ENCODE measurements at regions not wholly inside any gene's neighbourhood (a gene's known extent, or its start where the extent isn't known, plus 50 kb on each side); places are given as distances from the start of the nearest gene placed in this dataset.

DNA sequence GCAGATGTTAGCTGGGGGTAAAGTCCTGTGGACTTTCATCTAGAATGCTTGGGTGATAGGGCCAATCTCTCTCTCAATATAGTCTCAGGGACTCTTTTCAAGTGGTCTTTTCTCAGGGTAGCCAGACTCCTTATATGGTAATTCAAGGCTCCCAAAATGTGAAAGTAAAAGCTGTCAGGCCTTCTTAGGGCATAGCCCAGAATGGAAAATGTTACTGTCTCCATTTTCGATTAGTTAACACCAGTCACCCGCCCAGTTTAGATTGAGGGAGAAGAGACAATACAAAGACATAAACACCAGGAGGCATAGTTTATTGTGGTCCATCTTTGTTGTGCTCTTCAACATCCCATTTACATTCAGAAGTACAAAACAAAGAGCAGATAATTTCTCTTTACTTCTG, 295.8 kb downstream of the EPHA7 start:
- peaks cover 0 to 2% (median 0%) of the 10 kb centered on the region in 3 donors for H3K27me3 Mint-ChIP-seq (ENCODE audit: low read depth in 3 of 3)
- no CpG with 5 or more reads among the region's 2 CpGs for WGBS (ENCODE audit: insufficient coverage)
- peaks cover 0 to 1% (median 0%) of the 10 kb centered on the region in 7 donors for H3K9me3 Mint-ChIP-seq

DNA sequence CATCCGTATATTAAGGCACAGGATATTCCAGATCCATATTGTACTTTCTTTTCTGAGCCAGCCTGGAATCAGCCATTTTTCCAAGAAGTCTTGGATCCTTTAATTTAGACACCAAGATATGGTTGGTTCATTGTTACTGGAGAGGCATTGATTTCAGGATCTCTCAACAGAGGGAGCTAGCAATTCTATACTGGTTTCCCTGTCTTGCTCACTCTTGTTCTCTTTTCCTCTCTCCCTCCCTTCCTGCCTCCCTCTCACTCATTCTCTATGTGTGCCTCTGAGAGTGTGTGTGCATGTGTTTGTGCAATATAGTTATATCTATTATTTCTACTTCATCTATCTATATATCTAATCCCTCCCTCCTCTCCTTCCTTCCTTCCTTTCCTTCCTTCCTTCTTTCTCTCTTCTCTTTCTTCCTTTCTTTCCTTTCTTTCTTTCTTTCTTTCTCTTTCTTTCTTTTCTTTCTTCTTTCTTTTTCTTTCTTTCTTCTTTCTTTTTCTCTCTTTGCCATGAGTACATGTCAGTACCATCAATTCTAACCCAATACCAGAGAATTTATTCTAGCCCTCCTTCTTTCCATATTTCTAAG, 299.1 kb downstream of the EPHA7 start:
- Histone ChIP-seq H4K20me1 (ENCODE audit: insufficient read depth, low read length) (no peaks in the 10 kb centered on the region), H3K9ac (ENCODE audit: insufficient read depth, low read length, poor library complexity, severe bottlenecking) (no peak overlapping the region), H3K27me3 (ENCODE audit: control insufficient read depth in 2 of 2, insufficient read depth in 2 of 2, low read length in 2 of 2) (no peaks in the 10 kb centered on the region), H3K4me1 (ENCODE audit: control insufficient read depth in 1 of 2, insufficient read depth in 2 of 2, low read length in 2 of 2) (no peaks in the 10 kb centered on the region), H3K4me3 (replicated peaks in 1 of 3; ENCODE audit: low read depth in 2 of 3, low read length in 3 of 3) (no peak overlapping the region), H3K79me2 (ENCODE audit: insufficient read depth, low read length) (no peaks in the 10 kb centered on the region), H3K36me3 (replicated peaks in 1 of 2; ENCODE audit: control insufficient read depth in 1 of 2, insufficient read depth in 2 of 2, low read length in 2 of 2) (no peaks in the 10 kb centered on the region), H3K9me3 (replicated peaks in 1 of 2; ENCODE audit: control insufficient read depth in 1 of 2, insufficient read depth in 1 of 2, low read length in 2 of 2) (no peaks in the 10 kb centered on the region), H3K4me2 (replicated peaks; ENCODE audit: extremely low read depth, low read length, poor library complexity, severe bottlenecking) (no peak overlapping the region), H3K27ac (ENCODE audit: low read depth in 1 of 2, low read length in 2 of 2) (no peak overlapping the region), H2AFZ (ENCODE audit: insufficient read depth, low read depth, low read length, poor library complexity, severe bottlenecking) (no peak overlapping the region)
- intact Hi-C loops (cut with micrococcal nuclease): no loop called here
- no peak for DNase-seq
- H3K27ac Mint-ChIP-seq: no peak overlapping the region
- H3K4me3 Mint-ChIP-seq: no peak overlapping the region
- TF ChIP-seq, protein P1, sequence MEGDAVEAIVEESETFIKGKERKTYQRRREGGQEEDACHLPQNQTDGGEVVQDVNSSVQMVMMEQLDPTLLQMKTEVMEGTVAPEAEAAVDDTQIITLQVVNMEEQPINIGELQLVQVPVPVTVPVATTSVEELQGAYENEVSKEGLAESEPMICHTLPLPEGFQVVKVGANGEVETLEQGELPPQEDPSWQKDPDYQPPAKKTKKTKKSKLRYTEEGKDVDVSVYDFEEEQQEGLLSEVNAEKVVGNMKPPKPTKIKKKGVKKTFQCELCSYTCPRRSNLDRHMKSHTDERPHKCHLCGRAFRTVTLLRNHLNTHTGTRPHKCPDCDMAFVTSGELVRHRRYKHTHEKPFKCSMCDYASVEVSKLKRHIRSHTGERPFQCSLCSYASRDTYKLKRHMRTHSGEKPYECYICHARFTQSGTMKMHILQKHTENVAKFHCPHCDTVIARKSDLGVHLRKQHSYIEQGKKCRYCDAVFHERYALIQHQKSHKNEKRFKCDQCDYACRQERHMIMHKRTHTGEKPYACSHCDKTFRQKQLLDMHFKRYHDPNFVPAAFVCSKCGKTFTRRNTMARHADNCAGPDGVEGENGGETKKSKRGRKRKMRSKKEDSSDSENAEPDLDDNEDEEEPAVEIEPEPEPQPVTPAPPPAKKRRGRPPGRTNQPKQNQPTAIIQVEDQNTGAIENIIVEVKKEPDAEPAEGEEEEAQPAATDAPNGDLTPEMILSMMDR (IDR thresholded peaks at IDR 0.05): no peak
- no peaks in the 10 kb centered on the region for H3K4me1 Mint-ChIP-seq
- H3K9me3 Mint-ChIP-seq: peaks cover 0 to 1% (median 0%) of the 10 kb centered on the region in 7 donors
- 100% methylated on average over 1 of the region's 1 CpG for WGBS (ENCODE audit: insufficient coverage)
- no peaks in the 10 kb centered on the region for H3K27me3 Mint-ChIP-seq (ENCODE audit: low read depth in 3 of 3)
- no peaks in the 10 kb centered on the region for H3K36me3 Mint-ChIP-seq

More for the DNA sequence above, 295.8 kb downstream of the EPHA7 start:
- no peaks in the 10 kb centered on the region for H3K36me3 Mint-ChIP-seq
- H3K4me1 Mint-ChIP-seq: no peaks in the 10 kb centered on the region
- Histone ChIP-seq H4K20me1 (ENCODE audit: insufficient read depth, low read length) (no peaks in the 10 kb centered on the region), H3K27ac (ENCODE audit: low read depth in 1 of 2, low read length in 2 of 2) (no peak overlapping the region), H3K27me3 (ENCODE audit: control insufficient read depth in 2 of 2, insufficient read depth in 2 of 2, low read length in 2 of 2) (no peaks in the 10 kb centered on the region), H3K4me3 (replicated peaks in 1 of 3; ENCODE audit: low read depth in 2 of 3, low read length in 3 of 3) (no peak overlapping the region), H3K4me1 (ENCODE audit: control insufficient read depth in 1 of 2, insufficient read depth in 2 of 2, low read length in 2 of 2) (no peaks in the 10 kb centered on the region), H3K4me2 (replicated peaks; ENCODE audit: extremely low read depth, low read length, poor library complexity, severe bottlenecking) (no peak overlapping the region), H3K79me2 (ENCODE audit: insufficient read depth, low read length) (no peaks in the 10 kb centered on the region), H2AFZ (ENCODE audit: insufficient read depth, low read depth, low read length, poor library complexity, severe bottlenecking) (no peak overlapping the region), H3K9me3 (replicated peaks in 1 of 2; ENCODE audit: control insufficient read depth in 1 of 2, insufficient read depth in 1 of 2, low read length in 2 of 2) (no peaks in the 10 kb centered on the region), H3K36me3 (replicated peaks in 1 of 2; ENCODE audit: control insufficient read depth in 1 of 2, insufficient read depth in 2 of 2, low read length in 2 of 2) (no peaks in the 10 kb centered on the region), H3K9ac (ENCODE audit: insufficient read depth, low read length, poor library complexity, severe bottlenecking) (no peak overlapping the region)
- no peak overlapping the region for H3K4me3 Mint-ChIP-seq
- intact Hi-C loops (cut with micrococcal nuclease): no loop called here
- TF ChIP-seq, protein P1 (IDR thresholded peaks at IDR 0.05): no peak
- DNase-seq: no peak
- H3K27ac Mint-ChIP-seq: no peak overlapping the region
